Right lung (tissue), 2 donors: ENCODE measurements at regions not wholly inside any gene's neighbourhood (a gene's known extent, or its start where the extent isn't known, plus 50 kb on each side); places are given as distances from the start of the nearest gene placed in this dataset.

Source experiments
- DNase-seq, 2 donors: peaks; one replicate each; pipeline ENCODE4 v3.0.0-alpha.2; 2013

DNA sequence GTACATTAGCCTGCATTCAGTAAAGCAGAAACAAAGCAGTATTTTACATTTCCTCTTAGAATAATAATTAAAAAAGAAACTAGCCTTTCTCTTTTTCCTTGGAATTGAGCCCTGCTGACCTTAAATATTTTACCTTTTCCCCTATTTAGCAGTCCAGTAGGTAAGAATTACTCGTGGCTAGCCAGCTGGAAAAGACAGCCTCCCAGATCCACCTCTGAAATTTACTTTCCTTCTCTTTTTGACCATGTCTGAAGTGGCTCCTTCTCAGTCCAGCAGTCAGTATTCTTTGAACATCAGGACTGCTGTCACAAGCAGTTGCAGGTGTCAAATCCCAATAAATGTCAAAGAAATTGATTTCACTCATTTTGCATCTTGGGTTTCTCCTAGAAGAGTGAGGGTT lies 311.5 kb upstream of the DCBLD2 start:
- DNase-seq: no peak

DNA sequence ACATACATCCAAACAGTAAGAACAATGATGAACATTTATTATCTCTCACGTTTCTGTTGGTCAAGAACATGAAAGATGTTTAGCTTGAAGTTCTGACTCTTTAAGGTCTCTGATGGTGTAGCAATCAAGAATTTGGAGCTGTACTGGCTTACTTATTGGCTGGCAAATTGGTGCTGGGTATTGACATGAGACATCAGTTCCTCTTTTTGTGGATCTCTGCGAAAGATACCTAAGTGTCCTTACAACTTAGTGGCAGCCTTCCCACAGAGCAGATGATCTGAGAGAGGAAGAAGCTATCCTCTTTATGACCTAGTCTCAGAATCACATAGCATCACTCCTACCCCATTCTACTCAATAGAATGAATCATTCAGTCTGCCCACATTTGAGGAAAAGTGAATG lies 309.8 kb upstream of the DCBLD2 start:
- no peak for DNase-seq

DNA sequence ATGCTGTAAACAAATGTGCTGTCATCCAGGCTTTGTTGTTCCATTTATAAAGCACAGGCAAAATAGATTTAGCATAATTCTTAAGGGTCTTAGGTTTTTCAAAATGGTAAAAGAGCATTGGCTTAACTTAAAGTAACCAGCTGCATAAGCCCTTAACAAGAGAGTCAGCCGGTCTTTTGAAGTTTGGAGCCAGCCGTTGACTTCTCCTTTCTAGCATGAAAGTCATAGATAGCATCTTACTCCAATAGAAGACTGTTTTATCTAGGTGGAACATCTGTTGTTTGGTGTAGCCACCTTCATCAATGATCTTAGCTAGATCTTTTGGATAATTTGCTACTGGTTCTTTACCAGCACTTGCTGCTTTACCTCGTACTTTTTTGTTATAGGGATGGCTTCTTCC lies 297.5 kb upstream of the DCBLD2 start:
- no peak for DNase-seq

DNA sequence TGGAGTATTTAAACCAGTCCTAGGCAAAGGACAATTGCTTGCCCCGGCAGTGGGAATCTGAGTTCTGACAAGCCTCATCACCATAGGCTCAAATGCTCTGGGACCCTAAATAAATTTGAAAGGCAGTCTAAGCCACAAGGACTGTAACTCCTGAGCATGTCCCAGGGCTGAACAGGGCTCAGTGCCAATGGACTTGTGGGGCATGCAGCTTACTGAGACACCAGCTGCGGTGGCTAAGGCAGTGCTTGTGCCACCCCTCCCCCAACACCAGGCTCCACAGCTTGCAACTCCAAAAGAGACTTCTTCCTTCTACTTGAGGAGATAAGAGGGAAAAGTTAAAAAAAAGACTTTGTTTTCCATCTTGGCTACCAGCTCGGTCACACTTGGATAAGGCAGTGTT lies 289.7 kb upstream of the DCBLD2 start:
- DNase-seq: no peak

DNA sequence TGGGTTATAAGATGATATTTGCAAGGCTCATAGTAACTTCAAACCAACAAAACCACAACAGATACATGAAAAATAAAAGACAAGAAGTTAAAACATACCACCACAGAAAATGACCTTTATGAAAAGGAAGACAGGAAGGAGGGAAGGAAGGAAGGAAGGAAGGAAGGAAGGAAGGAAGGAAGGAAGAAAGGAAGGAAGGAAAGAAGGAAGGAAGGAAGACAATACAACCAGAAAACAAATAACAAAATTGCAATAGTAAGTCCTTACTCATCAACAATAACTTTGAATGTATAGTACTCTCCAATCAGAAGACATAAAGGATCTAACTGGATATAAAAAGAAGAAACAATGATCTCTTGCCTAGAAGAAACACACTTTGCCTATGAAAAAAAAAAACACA lies 287.4 kb upstream of the DCBLD2 start:
- no peak for DNase-seq

DNA sequence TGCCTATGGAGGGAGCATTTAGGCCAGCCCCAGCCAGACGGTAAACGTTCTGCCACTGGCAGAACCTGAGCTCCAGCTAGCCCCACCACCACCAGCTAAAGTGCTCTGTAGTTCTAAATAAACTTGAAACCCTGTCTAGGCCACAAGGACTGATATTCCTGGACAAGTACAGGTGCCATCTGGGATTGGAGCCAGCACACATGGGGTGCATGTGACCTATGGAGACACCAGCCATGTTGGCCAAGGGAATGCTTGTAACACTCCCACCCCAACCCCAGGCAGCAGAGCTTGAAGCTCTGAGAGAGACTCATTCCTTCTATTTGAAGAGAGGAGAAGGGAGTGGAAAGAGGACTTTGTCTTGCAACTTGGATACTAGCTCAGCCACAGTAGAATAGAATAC lies 284.5 kb upstream of the DCBLD2 start:
- DNase-seq: no peak

DNA sequence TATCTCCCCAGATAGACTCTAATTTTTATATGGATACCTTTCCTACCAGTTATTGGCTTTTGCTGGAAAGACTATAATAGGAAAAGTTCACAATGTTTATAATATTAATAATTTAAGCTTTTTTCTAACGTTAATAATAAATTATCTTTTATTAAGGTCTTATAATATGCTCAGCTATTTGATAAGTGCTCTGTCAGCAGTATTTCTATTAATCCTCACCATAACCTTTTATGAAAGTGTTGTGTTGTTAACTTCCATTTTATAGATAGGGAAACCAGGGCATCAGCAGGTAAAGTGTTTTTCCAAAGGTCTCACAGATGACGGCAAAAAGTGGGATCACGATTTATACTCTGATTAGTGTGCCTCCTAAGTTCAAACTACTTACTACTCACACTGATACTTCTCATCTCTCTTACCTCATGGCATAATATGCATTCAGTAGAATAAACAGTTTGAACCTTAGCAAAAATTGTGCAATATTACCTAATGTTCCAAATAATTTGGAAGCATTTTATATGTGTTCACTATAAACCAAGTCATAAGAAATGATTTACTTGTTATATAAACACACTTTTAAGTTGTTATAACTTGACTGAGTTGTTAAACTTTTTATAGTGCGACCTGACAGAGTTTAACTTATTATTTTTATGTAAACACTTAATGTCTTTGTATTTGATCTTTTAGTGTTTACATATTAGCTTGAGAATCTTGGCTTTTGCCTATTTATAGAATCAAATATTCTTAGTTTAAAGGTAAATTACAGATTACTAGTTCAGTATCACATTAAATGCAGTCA lies 274.9 kb upstream of the DCBLD2 start:
- DNase-seq: no peak

DNA sequence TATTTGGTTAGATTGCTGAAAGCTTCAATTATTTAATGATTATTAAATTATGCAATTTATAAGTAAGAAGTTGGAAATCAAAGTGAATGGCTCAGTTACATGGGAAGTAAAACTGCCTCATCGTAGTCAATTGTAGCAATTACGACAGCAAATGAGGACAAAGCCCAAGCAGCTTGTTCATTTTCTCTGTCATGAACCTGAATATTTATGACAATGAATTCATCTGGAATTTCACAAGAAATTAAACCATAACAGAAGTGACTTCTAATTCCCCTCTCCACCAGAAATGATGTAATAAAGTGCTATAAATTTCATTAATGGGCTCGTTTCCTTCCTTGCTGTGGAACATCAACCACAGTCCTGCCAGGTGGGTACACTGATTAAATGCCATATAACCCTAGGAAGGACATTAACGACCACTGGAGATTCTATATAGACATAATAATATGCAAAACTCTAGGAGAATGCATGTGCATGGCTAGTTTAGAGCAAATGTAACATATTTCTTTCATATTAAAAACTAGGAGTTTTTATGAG lies 273.8 kb upstream of the DCBLD2 start:
- DNase-seq: no peak

DNA sequence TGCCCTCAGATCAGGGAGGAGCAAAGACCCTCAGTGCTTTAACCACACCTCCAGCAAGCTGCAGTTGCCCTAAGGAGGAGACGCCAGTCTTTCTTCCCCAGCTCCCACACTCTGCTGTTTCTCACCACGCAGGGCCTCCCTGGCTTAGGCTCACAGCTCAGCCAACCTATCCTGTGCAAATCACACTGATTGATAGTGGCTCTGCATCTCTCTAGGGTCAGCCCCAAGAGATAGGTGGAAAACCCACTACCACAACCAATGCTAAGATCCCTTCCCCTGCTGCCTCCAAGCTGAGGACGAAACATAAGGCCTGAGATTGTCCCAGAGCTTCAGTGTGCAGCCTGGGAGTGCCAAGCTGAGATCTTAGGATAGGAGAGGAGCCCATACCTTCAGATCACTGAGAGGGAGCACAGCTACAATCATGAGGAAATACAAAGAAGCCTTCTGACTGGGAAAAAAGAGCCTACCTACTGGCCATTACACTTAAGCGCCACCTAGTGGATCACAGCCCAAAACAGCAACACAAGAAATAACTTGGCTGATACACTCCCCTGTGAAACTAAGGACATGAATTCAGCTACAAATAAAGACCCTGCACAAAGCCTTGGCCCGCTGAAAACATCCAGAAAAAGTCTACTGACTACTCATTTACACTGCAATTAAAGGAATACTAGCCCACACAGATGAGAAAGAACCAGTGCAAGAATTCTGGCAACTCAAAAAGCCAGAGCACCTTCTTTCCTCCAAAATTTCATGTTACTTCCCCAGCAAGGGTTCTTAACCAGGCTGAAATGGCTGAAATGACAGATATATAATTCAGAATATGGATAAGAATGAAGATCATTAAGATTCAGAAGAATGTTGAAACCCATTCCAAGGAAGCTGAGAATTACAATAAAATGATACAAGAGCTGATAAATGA lies 271.5 kb upstream of the DCBLD2 start:
- DNase-seq: peak; percentile 6 to 12

DNA sequence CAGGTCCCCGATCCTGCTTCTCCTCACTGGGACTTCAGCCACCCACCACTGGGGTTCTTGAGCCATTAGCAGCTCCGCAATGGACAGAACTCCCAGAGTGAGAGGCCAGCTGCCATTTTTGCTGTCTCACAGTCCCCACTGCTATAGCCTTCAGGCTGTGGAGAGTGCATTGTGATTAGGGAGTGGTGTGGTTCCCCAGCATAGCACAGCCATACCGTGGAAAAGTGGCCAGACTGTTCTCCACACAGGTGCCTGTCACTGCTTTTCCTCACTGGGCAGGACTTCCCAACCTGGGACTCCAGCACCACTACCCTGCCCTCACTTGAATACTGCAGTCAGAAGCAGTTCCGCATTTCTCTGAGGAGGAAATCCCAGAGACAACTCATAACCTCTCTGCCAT lies 270.3 kb upstream of the DCBLD2 start:
- DNase-seq: no peak

DNA sequence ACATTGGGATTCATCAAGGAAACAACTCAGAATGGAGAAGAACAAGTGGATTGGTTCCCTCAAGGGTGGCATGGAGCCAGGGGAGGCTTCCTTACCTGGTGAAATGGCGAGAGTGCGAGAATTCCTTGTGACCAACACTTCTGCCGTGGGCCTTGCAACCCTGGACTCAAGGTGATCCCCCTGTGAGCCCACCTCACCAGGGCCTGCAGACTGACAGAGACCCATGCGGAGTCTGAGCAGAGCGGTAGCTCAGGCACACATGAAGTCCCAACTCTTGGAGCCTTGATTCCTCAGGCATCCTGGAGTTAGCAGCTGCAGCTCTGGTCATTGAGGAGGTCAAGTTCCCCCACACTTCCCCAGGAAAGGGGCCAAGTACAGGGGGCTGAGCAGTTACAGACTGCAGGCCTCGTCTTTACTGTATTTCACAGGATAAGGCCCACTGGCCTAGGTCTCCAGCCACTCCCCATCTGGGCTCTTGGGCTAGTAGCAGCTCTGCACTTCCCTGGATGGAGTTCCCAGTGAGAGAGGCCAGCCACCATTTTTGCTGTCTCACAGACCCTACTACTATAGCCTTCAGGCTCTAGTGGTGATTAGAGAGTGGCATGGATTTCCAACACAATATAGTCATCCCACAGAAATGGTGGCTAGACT lies 269.5 kb upstream of the DCBLD2 start:
- no peak for DNase-seq

DNA sequence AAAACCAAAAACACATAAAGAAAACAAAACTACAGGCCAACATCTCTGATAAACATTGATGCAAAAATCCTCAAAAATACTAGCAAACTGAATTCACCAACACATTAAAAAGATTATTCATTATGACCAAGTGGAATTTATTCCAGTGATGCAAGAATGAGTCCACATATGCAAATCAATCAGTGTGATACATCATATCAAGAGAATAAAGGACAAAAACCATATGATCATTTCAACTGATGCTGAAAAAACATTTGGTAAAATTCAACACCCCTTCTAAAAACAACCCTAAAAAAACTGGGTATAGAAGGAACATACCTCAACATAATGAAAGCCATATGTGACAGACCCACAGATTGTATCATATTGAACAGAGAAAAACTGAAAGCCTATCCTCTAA lies 265.6 kb upstream of the DCBLD2 start:
- no peak for DNase-seq

DNA sequence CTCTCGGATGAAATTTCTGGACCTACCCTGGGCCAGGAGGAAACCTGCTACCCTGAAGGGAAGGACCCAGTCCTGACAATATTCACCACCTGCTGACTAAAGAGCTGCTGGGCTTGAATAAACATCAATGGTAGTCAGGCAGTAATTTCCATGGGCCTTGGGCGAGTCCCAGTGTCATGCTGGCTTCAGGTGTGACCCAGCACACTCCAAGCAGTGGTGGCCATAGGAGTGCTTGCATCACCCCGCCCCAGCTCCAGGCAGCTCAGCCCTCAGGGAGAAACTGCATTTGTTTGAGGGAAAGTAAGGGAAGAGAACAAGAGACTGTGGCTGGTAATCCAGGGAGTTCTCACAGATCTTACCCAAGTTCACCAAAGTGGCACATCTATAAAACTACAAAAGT lies 261.8 kb upstream of the DCBLD2 start:
- DNase-seq: no peak

DNA sequence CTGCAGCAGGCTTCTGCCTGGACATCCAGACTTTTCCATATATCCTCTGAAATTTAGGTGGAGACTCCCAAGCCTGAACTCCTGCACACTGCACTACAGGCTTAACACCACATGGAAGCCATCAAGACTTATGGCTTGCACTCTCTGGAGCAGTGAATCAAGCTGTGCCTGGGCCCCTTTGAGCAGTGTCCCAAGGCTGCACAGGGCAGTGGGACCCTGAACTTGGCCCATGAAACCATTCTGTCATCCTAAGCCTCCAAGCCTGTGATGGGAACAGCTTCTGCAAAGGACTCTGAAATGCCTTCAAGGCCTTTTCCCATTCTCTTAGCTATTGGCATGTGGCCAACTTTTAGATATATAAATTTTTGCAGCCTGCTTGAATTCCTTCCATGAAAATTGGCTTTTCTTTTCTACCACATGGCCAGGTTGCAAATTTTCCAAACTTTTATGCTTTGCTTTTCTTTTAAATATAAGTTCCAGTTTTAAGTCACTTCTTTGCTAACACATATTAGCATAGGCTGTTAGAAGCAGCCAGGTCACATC lies 257.8 kb upstream of the DCBLD2 start:
- DNase-seq: no peak

DNA sequence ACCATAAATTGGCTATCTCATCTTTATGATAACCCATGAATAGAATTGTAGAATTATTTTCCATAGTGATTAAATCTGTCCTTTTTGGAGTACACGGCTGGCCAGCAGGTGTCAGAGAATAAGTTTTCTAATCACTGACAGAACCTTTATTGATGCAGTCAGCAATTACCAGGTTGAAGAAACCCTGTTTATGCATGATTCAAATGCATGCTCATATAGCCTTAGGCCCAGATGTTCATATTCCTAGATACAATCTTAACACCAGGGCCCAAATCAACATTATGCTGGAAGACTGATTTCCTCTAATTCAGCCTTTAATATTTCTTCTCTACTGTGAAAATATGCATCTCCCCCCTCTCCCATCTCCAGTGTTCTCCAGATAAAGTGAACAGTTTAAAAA lies 243.5 kb upstream of the DCBLD2 start:
- no peak for DNase-seq

DNA sequence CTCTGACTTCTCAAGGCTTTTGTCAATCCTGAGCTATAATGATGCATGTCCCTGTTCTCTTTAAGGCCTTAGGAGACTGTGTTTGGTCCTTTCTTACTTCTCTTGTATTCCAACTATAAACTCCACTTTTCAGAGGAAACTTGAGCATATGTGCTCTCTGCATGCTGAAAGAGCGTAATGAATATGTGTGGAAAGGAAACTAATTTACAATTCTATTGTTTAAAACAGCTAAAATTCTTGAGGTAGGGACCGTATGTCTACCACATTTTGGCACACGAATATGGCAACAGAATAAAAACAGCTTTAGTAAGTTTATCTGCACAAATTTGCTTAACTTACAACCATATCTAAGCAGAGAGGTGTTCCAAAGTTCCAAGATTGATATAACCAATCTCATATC lies 242.0 kb upstream of the DCBLD2 start:
- DNase-seq: no peak

DNA sequence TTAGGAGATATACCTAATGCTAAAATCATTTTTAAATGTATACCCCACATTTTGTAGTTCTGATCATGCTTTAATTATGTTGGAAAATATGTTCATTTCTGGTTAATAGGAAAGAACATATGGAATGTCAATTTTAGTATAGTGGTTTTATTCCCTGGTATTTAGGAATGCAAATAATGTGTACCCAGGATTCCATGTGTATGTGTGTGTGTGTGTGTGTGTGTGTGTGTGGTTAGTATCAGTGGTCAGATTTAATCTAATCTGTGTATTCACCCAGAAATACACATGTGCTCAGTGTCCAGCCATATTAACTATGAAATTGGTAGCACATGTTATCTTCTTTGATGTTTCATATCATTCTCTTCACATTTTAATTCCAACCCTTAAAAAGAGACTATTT lies 233.5 kb upstream of the DCBLD2 start:
- no peak for DNase-seq

DNA sequence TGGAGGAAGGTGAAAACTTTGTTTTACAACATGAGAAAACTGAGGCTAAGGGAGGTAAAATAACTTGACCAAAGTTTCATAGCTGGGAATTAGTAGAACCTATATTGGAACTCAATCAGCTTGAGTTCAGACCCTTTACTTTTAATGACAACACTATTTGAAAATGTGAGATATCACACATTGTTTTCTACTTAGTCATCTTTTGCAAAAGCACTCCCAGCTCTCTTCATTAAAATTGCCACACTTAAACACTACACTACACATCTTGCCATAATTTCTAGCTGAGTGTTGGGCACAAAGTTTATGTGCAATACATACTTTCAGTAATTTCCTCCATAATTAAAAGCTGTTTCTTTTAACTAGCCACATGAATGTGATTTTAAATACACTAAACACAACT lies 230.4 kb upstream of the DCBLD2 start:
- DNase-seq: no peak

DNA sequence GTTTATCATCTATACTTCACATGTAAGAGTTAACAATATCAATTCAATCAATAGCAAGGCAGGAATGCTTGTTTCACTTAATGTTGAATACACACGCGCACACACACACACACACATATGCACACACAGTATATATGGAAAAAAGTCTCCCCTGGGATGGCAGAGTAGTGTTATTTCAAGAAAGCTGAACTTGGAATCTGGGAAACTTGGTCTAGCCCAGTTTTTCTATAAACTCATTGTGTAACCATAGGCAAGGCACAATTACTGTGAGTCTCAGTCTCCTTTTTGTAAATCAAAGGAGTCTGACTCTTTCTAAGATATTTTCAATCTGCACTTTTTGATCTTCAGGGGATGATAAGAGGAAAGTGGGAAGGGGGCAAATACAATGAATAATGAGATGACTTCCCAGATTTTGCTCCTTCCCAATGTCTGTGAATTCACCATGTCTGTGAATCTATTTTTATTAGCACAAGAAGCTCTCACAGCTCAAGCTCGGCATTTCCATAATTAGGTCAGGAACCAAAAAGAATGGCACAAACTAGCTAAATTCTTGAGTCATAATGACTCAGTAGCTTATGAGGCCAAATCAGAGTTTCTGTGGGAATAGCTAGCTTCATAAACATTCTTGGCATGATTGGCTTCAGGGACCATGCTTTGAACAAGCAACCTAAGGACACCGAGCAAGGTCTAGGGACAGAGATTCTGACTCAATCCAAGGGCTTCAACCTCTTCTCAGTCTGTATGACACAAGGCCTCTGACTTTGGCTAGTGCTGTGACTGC lies 227.4 kb upstream of the DCBLD2 start:
- DNase-seq: no peak

DNA sequence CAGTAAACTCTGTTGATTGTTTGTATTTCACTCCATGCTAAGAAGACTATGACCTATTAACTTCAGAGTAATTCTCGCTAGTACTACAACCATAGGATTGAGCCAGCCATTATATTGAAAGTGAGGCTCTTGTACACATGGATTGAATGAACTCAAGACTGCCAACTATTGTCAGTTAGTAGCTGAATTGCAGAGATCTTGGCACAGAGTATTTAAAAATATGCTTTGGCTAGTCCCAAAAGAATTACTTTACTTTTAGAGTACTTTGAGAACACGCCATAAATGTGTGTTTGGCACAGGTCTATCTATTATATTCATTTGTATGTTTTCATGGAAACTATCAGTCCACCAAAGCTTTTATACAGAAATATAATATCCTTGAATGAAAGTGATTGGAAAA lies 226.7 kb upstream of the DCBLD2 start:
- DNase-seq: no peak

DNA sequence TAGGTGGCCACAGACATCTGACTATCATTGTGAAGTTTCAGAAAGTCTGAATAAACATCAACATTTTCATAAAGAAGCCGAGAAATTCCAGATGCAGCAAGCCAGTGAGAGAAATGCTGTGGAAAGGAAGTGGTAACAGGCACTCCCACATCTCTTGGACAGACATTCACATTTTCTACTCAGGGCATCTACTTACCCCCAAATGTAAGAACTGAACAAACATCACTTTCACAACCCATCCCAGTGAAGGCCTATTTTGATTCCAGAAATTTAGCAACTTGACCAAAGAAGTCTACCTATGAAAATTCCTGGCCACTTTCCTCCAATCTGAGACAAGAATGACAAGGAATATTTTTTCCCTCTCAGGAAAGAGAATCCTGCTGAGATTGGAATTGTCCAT lies 224.8 kb upstream of the DCBLD2 start:
- DNase-seq: no peak
